Fibroblast of the aortic adventitia (primary cell): ENCODE measurements at regions not wholly inside any gene's neighbourhood (a gene's known extent, or its start where the extent isn't known, plus 50 kb on each side); places are given as distances from the start of the nearest gene placed in this dataset.

Source experiments
- DNase-seq: peaks from one replicate; pipeline ENCODE4 v3.0.0-alpha.2; 2010; ENCODE audit warnings: low read depth
- H3K4me3 ChIP-seq: 2 replicates; pipeline ENCODE4 v1.5.1; 2011; ENCODE audit warnings: low read depth, mild to moderate bottlenecking, control low read depth, low read length, moderate library complexity
- CTCF ChIP-seq: IDR thresholded peaks from 2 replicates; pipeline ENCODE4 v1.5.1; 2011; ENCODE audit warnings: mild to moderate bottlenecking, low read length, control low read depth, inconsistent platforms; ENCODE audit not compliant: insufficient read depth

GRCh38 chr2:147468963-147469362 lies 375.9 kb upstream of the ACVR2A start:
- no peak overlapping the region for H3K4me3 ChIP-seq
- no peak for DNase-seq
- no peak for TF ChIP-seq CTCF

- no peak for TF ChIP-seq CTCF
- DNase-seq: no peak
- no peak overlapping the region for H3K4me3 ChIP-seq
Measured at GRCh38 chr2:147468349-147468748, 376.5 kb upstream of the ACVR2A start.

- DNase-seq: no peak
- H3K4me3 ChIP-seq: no peak overlapping the region
- no peak for TF ChIP-seq CTCF
Measured at GRCh38 chr2:147467441-147467840, 377.4 kb upstream of the ACVR2A start.

- no peak for TF ChIP-seq CTCF
- no peak for DNase-seq
- H3K4me3 ChIP-seq: no peak overlapping the region
Measured at GRCh38 chr2:147464737-147465357, 380.0 kb upstream of the ACVR2A start.

GRCh38 chr2:147463881-147464520 lies 380.8 kb upstream of the ACVR2A start:
- TF ChIP-seq CTCF: no peak
- no peak for DNase-seq
- H3K4me3 ChIP-seq: no peak overlapping the region

GRCh38 chr2:147460155-147460554 lies 384.7 kb upstream of the ACVR2A start:
- DNase-seq: peak; percentile 63
- no peak for TF ChIP-seq CTCF
- H3K4me3 ChIP-seq: no peak overlapping the region
